HG03571 (cell line): ENCODE measurements at regions not wholly inside any gene's neighbourhood (a gene's known extent, or its start where the extent isn't known, plus 50 kb on each side); places are given as distances from the start of the nearest gene placed in this dataset.

Experiments used
- ATAC-seq: cut with Tn5 transposase; IDR thresholded peaks from one replicate; pipeline ENCODE4 v1.9.1; 2021; ENCODE audit not compliant: unreplicated experiment

GRCh38 chr4:128604204-128604603, 205.3 kb upstream of the JADE1 start:
- ATAC-seq = no peak

- ATAC-seq = no peak
Observed at GRCh38 chr4:128603081-128603480, 206.4 kb upstream of the JADE1 start.

- ATAC-seq = no peak
Observed at GRCh38 chr4:128601991-128602695, 207.4 kb upstream of the JADE1 start.

GRCh38 chr4:128600996-128601871, 208.3 kb upstream of the JADE1 start:
- no peak for ATAC-seq

GRCh38 chr4:128600410-128600809, 209.1 kb upstream of the JADE1 start:
- no peak for ATAC-seq

GRCh38 chr4:128597500-128597899, 212.0 kb upstream of the JADE1 start:
- no peak for ATAC-seq

GRCh38 chr4:128596853-128597252, 212.6 kb upstream of the JADE1 start:
- ATAC-seq = no peak

- ATAC-seq = no peak
Observed at GRCh38 chr4:128596115-128596514, 213.4 kb upstream of the JADE1 start.

- no peak for ATAC-seq
Observed at GRCh38 chr4:128591482-128591881, 218.0 kb upstream of the JADE1 start.

GRCh38 chr4:128590773-128591172, 218.7 kb upstream of the JADE1 start:
- ATAC-seq = no peak

- no peak for ATAC-seq
Observed at GRCh38 chr4:128590034-128590740, 219.3 kb upstream of the JADE1 start.

GRCh38 chr4:128589384-128589965, 220.0 kb upstream of the JADE1 start:
- no peak for ATAC-seq

GRCh38 chr4:128587382-128587781, 222.1 kb upstream of the JADE1 start:
- ATAC-seq = no peak

GRCh38 chr4:128583753-128584712, 225.5 kb upstream of the JADE1 start:
- ATAC-seq = no peak

- no peak for ATAC-seq
Observed at GRCh38 chr4:128582427-128582870, 227.1 kb upstream of the JADE1 start.

- no peak for ATAC-seq
Observed at GRCh38 chr4:128579154-128579853, 230.2 kb upstream of the JADE1 start.

- ATAC-seq = peak; percentile 74
Observed at GRCh38 chr4:128574706-128575105, 234.8 kb upstream of the JADE1 start.

- ATAC-seq = no peak
Observed at GRCh38 chr4:128573781-128574508, 235.6 kb upstream of the JADE1 start.

- ATAC-seq = no peak
Observed at GRCh38 chr4:128572778-128573241, 236.7 kb upstream of the JADE1 start.
